Activated T-helper 1 cell treated with anti-CD3 and anti-CD28 coated beads, Interleukin-12 subunit alpha, Interleukin-12 subunit beta, Interleukin-2, Interleukin-4 antibody, amounts not matched to agents 30 ng/mL and 10 ng/mL and 1 ng/mL, durations not matched to agents 14 hours and 24 hours and 36 hours (primary cell): ENCODE measurements at regions not wholly inside any gene's neighbourhood (a gene's known extent, or its start where the extent isn't known, plus 50 kb on each side); places are given as distances from the start of the nearest gene placed in this dataset.

Source experiments
- DNase-seq: peaks from one replicate; pipeline ENCODE4 v3.0.0; 2021; ENCODE audit warnings: low spot score
- H3K27ac Mint-ChIP-seq: one replicate; pipeline ENCODE4 v1.8.0; 2021; ENCODE audit warnings: mild to moderate bottlenecking, mixed read lengths
- H3K27me3 Mint-ChIP-seq: one replicate; pipeline ENCODE4 v1.8.0; 2022; ENCODE audit warnings: mild to moderate bottlenecking, moderate library complexity, mixed read lengths; ENCODE audit not compliant: insufficient read depth
- H3K36me3 Mint-ChIP-seq: one replicate; pipeline ENCODE4 v1.8.0; 2021; ENCODE audit warnings: low read depth, mixed read lengths
- H3K4me1 Mint-ChIP-seq: one replicate; pipeline ENCODE4 v1.8.0; 2021; ENCODE audit warnings: low read depth, mixed read lengths
- H3K4me3 Mint-ChIP-seq: one replicate; pipeline ENCODE4 v1.8.0; 2021; ENCODE audit warnings: mild to moderate bottlenecking, moderate library complexity, mixed read lengths
- H3K9me3 Mint-ChIP-seq: one replicate; pipeline ENCODE4 v1.8.0; 2021; ENCODE audit warnings: mixed read lengths
- intact Hi-C: fragments of 100-400 bp; cut with micrococcal nuclease; formaldehyde crosslinking; loops from one replicate; pipeline ENCODE4 v1.15.1; 2024

DNA sequence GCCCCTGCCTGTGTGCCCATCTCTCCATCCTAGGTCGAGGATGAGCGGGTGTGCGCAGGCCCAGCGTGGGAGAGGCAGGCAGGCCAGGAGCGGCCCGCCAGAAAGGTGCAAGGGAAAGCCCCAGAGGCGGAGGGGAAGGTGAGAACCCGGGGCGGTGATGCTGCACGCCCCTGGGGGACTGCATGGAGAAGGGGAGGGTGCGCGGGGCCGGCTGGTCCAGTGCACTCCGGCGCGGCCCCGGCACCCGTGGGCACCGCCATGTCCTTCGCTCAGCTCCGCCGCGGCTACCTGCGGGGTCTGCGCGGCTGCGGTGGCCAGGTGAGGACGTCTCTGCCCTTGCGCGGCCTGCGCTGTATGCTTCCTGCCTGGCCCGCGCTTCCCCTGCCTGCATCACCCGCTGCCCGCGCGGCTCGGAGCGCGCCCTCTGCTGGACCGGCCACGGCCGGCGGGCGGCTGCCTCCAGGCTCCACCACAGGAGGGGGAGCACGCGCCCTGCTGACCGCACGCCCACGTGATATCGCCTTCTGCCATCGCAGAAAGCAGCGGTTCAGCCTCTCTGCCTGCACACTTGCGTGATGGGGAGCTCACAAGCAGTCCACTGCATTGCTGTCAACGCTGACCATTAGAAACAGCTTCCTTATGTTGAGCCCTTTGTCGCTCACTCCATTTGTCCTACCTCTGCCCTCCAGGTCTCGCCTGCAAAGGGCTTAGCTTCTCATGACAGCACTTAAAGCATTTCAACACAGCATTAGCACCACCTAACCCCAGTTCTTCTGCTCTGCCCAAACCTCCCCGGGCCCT lies 73.9 kb downstream of the CXCL12 start:
- no peaks in the 10 kb centered on the region for H3K9me3 Mint-ChIP-seq
- H3K27me3 Mint-ChIP-seq = peaks cover 5% of the 10 kb centered on the region
- H3K4me3 Mint-ChIP-seq = no peak overlapping the region
- H3K36me3 Mint-ChIP-seq = no peaks in the 10 kb centered on the region
- H3K4me1 Mint-ChIP-seq = peaks cover 5% of the 10 kb centered on the region
- intact Hi-C loops = loop anchor here (1.0 kb wide), 1 partner anchor 621 kb away; no protein-coding TSS in a partner anchor
- DNase-seq = peak; percentile 48
- no peak overlapping the region for H3K27ac Mint-ChIP-seq

DNA sequence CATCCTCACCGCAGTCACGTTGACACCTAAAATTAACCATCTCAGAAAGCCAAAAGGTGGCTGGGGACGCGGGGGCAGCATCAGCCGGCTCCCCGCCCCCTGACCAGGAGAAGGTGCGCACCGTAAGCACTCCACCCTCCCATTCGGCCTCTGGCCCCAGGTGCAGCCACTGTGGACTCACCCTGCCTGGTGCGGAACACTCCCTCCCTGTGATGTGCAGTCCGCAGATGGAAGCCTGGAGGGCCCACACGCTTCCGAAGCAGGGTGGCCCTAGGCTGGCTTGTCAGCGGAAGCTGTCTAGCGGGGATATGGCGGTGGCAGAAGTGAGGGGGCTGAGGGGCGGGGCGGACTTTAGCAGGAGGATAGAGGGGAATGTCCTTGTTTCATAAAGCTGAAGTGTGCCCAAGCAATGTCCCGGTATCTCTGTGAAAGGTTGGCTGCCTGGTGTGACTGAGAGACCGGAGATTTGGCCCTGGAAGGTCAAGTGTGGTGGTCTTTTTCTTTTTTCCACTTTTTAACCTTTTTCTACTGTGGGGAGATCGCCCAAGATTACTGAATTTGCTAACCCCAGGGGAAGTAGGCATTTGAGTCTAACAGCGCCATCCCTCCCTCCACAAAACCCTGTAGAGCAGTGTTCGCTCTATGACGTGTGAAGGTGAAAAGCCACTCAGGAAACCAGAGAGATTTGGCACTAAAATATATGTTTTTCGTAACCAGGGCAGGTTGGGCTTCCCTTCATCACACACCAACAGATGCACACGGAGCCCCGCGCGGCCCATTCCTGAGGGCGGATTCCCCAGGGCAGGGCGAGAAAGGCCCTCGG lies 74.7 kb downstream of the CXCL12 start:
- Mint-ChIP-seq H3K4me3 (no peak overlapping the region), H3K9me3 (no peaks in the 10 kb centered on the region), H3K4me1 (peaks cover 5% of the 10 kb centered on the region), H3K36me3 (no peaks in the 10 kb centered on the region), H3K27ac (no peak overlapping the region), H3K27me3 (peaks cover 5% of the 10 kb centered on the region)
- intact Hi-C loops = no loop called here
- DNase-seq = no peak

- H3K36me3 Mint-ChIP-seq = no peaks in the 10 kb centered on the region
- H3K27ac Mint-ChIP-seq = no peak overlapping the region
- no peak overlapping the region for H3K4me3 Mint-ChIP-seq
- peaks cover 4% of the 10 kb centered on the region for H3K27me3 Mint-ChIP-seq
- DNase-seq = no peak
- peaks cover 5% of the 10 kb centered on the region for H3K4me1 Mint-ChIP-seq
- H3K9me3 Mint-ChIP-seq = no peaks in the 10 kb centered on the region
- intact Hi-C loops = no loop called here
Observed at GRCh38 chr10:44309361-44309760, 75.5 kb downstream of the CXCL12 start.

DNA sequence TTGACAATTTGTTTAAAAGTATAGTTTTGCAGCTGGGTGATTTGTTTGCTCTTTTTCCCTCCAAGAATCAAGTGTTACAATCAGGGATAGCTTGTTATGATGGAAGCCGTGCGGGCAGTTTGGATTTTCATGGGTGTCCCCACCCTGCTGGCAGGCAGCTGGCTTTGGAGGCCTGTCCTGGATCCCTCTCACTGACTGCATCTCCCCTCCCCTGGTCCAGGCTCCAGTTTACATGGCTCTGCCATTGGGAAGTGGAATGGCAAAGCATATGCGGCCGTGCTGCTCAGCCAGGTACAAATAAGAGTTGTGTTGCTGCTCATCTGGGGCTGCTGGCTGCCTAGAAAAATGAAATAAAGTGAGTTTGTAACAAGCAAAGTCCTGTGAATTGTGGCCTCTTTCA lies 76.0 kb downstream of the CXCL12 start:
- Mint-ChIP-seq H3K4me3 (no peak overlapping the region), H3K9me3 (no peaks in the 10 kb centered on the region), H3K27ac (no peak overlapping the region), H3K27me3 (peaks cover 4% of the 10 kb centered on the region), H3K4me1 (peaks cover 5% of the 10 kb centered on the region), H3K36me3 (no peaks in the 10 kb centered on the region)
- intact Hi-C loops = no loop called here
- DNase-seq = no peak

GRCh38 chr10:44307691-44308090 lies 77.2 kb downstream of the CXCL12 start:
- no peak for DNase-seq
- intact Hi-C loops = no loop called here
- no peak overlapping the region for H3K27ac Mint-ChIP-seq
- no peaks in the 10 kb centered on the region for H3K9me3 Mint-ChIP-seq
- H3K27me3 Mint-ChIP-seq = peaks cover 4% of the 10 kb centered on the region
- no peak overlapping the region for H3K4me3 Mint-ChIP-seq
- no peaks in the 10 kb centered on the region for H3K36me3 Mint-ChIP-seq
- peaks cover 5% of the 10 kb centered on the region for H3K4me1 Mint-ChIP-seq

GRCh38 chr10:44306762-44307161 lies 78.1 kb downstream of the CXCL12 start:
- Mint-ChIP-seq H3K27ac (no peak overlapping the region), H3K4me1 (peaks cover 5% of the 10 kb centered on the region), H3K9me3 (no peaks in the 10 kb centered on the region), H3K27me3 (peaks cover 2% of the 10 kb centered on the region), H3K4me3 (no peak overlapping the region), H3K36me3 (no peaks in the 10 kb centered on the region)
- DNase-seq = no peak
- intact Hi-C loops = no loop called here

DNA sequence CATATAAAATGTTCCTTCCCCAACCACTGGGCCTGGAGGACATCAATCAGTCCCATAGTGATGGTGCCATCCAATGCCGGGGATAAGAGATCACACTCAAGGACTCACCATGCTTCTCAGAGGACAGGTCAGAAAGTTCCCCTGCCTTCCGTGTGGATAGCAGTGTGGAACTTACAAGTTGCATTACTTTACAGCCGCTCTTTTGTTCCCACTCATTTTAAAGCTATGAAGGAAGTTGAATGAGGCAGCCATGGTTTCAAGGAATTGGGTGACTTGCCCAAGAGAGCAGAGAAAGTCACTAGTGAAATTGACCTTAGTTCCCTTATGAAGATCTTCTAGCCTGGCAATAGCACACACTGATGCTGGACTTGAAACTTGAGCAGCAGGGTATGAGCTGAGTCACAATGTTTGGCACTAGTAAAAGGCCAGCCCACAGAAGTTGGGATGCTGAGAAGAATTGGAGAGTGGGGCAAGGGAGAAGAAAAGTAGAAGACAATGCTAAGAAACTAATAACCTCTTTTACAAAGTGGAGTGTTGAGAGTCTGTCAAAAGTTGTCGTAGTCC lies 78.7 kb downstream of the CXCL12 start:
- Mint-ChIP-seq H3K9me3 (no peaks in the 10 kb centered on the region), H3K4me3 (no peak overlapping the region), H3K27ac (no peak overlapping the region), H3K36me3 (no peaks in the 10 kb centered on the region), H3K27me3 (peaks cover 2% of the 10 kb centered on the region), H3K4me1 (peaks cover 1% of the 10 kb centered on the region)
- no peak for DNase-seq
- intact Hi-C loops = no loop called here

GRCh38 chr10:44301781-44302355 lies 83.0 kb downstream of the CXCL12 start:
- H3K27ac Mint-ChIP-seq = no peak overlapping the region
- no peaks in the 10 kb centered on the region for H3K36me3 Mint-ChIP-seq
- intact Hi-C loops = no loop called here
- H3K4me1 Mint-ChIP-seq = no peaks in the 10 kb centered on the region
- DNase-seq = no peak
- H3K4me3 Mint-ChIP-seq = no peak overlapping the region
- H3K9me3 Mint-ChIP-seq = no peaks in the 10 kb centered on the region
- peaks cover 2% of the 10 kb centered on the region for H3K27me3 Mint-ChIP-seq

DNA sequence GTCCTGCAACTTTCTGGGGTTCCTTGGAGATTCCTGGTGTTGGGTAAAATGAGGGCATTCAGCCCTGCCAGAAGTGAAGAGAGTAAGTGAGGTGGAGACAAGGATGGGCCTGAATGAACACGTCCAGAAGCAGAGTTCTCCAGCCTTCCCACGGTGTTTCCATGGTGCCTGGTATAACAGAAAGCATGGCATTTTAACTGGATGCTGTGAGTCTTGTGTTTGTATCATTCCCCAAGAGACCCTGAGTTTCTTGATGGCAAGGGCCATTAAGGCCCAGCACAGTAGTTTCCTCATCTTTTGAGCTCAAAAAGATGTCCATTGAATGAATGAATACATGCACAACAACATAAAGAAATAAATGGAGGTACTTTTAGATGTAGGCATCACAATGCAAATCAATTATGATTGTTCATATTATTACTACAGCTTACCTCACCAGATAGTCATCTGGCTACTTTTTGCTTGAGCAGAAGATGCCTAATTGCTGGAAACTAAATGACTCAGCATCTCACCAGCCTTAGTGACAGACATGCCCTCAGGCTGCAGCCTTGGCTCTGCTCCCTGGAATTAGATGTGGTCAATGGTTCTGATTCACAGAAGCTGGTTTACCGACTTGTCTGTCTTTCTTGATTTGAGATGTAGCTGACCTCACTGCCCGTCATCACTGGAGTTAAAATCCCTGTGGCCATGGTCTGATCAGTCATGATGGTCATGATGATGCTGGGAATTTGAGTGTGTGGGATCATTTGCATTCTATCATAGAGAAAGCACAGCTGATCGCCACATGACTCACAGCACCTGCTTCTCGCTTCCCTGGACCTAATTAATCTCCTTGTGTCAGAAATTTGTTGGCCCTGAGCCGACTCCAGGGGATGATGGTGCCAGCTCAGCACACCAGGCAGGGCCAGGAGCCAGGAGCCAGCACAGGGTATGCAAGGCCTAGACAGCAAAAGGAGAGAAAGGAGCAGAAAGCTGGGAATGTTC lies 83.9 kb downstream of the CXCL12 start:
- no peak for DNase-seq
- H3K27ac Mint-ChIP-seq = no peak overlapping the region

DNA sequence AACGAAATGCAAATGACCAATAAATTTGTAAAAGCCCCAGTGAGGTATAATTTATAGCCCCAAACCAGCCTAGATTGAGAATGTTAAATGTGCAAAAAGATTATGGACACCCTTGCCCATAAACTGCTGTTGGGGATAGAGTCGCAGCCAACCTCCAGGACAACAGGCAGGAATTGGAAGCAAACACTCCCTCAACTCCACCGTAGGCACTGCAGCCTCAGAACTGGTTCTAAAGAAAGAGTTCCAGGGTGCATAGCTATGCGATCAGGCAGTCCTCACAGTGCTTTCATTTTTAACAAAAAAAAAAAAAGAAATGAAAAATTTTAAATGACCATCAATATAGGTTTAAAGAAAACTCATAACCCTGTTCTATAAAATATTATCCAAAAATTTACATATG lies 86.2 kb downstream of the CXCL12 start:
- Mint-ChIP-seq H3K27me3 (no peaks in the 10 kb centered on the region), H3K36me3 (no peaks in the 10 kb centered on the region), H3K4me3 (no peak overlapping the region), H3K27ac (no peak overlapping the region), H3K4me1 (no peaks in the 10 kb centered on the region), H3K9me3 (no peaks in the 10 kb centered on the region)
- intact Hi-C loops = no loop called here
- no peak for DNase-seq

More for the DNA sequence above, 83.9 kb downstream of the CXCL12 start:
- Mint-ChIP-seq H3K27me3 (peaks cover 2% of the 10 kb centered on the region), H3K4me1 (no peaks in the 10 kb centered on the region), H3K9me3 (no peaks in the 10 kb centered on the region), H3K4me3 (no peak overlapping the region), H3K36me3 (no peaks in the 10 kb centered on the region)
- intact Hi-C loops = no loop called here

- no peak overlapping the region for H3K4me3 Mint-ChIP-seq
- H3K27ac Mint-ChIP-seq = no peak overlapping the region
- no peaks in the 10 kb centered on the region for H3K4me1 Mint-ChIP-seq
- intact Hi-C loops = no loop called here
- no peak for DNase-seq
- H3K9me3 Mint-ChIP-seq = no peaks in the 10 kb centered on the region
- no peaks in the 10 kb centered on the region for H3K27me3 Mint-ChIP-seq
- no peaks in the 10 kb centered on the region for H3K36me3 Mint-ChIP-seq
Observed at GRCh38 chr10:44297963-44298362, 86.9 kb downstream of the CXCL12 start.

DNA sequence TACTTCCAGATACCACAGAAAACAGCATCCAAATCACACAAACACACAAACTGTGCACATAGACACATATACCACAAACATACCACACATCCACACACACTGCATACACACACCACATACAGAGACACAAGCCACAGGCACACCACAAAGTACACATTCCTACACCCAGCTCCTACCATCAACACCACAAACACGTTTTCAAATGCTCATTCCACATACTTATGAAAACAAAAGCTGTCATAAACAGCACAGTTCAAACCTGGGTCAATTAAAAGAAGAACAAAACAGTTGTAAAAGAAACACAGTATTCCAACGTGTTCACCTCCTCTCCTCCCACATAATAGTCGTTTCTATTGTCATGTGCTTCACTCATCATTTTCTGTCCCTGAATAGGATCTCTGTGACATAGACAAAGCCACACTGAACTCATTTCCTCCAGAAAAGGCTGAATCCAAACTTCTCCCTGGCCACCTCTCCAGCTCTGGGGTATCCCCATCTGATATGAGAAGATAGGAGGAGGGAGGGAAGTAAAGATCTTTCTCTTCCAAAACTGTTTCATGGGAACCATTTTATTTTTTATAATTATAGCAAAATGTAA lies 89.2 kb downstream of the CXCL12 start:
- no peak overlapping the region for H3K27ac Mint-ChIP-seq
- no peak for DNase-seq
- H3K36me3 Mint-ChIP-seq = no peaks in the 10 kb centered on the region
- H3K4me1 Mint-ChIP-seq = no peaks in the 10 kb centered on the region
- H3K4me3 Mint-ChIP-seq = no peak overlapping the region
- no peaks in the 10 kb centered on the region for H3K9me3 Mint-ChIP-seq
- peaks cover 6% of the 10 kb centered on the region for H3K27me3 Mint-ChIP-seq
- intact Hi-C loops = no loop called here
